OCI-LY1 (cell line): ENCODE measurements at regions not wholly inside any gene's neighbourhood (a gene's known extent, or its start where the extent isn't known, plus 50 kb on each side); places are given as distances from the start of the nearest gene placed in this dataset.

ENCODE experiments used
- EZH2 ChIP-seq: fragments of 200-600 bp; sonication (generic), shearing (Covaris generic); IDR thresholded peaks from 2 replicates; pipeline ENCODE4 v1.8.0; 2017; ENCODE audit warnings: borderline replicate concordance, mixed run types, mild to moderate bottlenecking, antibody characterized with exemption, low read length, moderate library complexity, mixed read lengths
- TF ChIP-seq, protein P1 (sequence below): fragments of 200-600 bp; sonication (generic), shearing (Covaris generic); IDR thresholded peaks from 2 replicates; pipeline ENCODE4 v1.5.1; 2017; ENCODE audit warnings: mild to moderate bottlenecking, antibody characterized with exemption, low read length, moderate library complexity, mixed read lengths

DNA sequence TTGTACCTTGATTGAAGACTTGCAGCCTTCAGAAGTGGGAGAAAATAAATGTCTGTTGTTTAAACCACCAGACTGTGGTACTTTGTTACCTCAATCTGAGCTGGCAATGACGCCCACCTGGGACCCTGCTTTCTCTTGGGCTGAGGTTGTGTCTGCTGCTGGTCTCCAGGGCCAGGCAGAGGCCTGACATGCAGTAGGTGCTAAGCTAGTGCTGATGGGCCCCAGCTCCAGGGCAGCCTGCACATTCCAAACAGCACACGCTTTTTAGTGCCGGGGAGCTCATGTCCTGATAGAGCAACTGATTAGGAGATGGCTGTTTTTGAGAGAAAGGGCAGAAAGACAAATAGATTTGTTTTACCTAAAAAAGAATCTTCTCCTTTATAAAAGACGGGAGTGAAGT is 664.0 kb upstream of the HS6ST1 start:
- TF ChIP-seq, protein P1, sequence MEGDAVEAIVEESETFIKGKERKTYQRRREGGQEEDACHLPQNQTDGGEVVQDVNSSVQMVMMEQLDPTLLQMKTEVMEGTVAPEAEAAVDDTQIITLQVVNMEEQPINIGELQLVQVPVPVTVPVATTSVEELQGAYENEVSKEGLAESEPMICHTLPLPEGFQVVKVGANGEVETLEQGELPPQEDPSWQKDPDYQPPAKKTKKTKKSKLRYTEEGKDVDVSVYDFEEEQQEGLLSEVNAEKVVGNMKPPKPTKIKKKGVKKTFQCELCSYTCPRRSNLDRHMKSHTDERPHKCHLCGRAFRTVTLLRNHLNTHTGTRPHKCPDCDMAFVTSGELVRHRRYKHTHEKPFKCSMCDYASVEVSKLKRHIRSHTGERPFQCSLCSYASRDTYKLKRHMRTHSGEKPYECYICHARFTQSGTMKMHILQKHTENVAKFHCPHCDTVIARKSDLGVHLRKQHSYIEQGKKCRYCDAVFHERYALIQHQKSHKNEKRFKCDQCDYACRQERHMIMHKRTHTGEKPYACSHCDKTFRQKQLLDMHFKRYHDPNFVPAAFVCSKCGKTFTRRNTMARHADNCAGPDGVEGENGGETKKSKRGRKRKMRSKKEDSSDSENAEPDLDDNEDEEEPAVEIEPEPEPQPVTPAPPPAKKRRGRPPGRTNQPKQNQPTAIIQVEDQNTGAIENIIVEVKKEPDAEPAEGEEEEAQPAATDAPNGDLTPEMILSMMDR: no peak
- TF ChIP-seq EZH2: no peak
